GM21390 (cell line): ENCODE measurements at regions not wholly inside any gene's neighbourhood (a gene's known extent, or its start where the extent isn't known, plus 50 kb on each side); places are given as distances from the start of the nearest gene placed in this dataset.
"Not testable (repeated sequence)": the region's sequence is repeated elsewhere in the genome, so short reads cannot be mapped to it uniquely, and the experiment has no call there.

Experiments
- ATAC-seq: cut with Tn5 transposase; IDR thresholded peaks from one replicate; pipeline ENCODE4 v1.9.1; 2021; ENCODE audit not compliant: unreplicated experiment

GRCh38 chr9:113664181-113664875 lies 200.8 kb downstream of the RGS3 start:
- no peak for ATAC-seq

GRCh38 chr9:113665064-113665463 lies 201.5 kb downstream of the RGS3 start:
- no peak for ATAC-seq

- no peak for ATAC-seq
Measured at GRCh38 chr9:113665756-113666155, 202.2 kb downstream of the RGS3 start.

GRCh38 chr9:113668061-113668460 lies 204.5 kb downstream of the RGS3 start:
- no peak for ATAC-seq

- no peak for ATAC-seq
Measured at GRCh38 chr9:113669522-113670115, 206.1 kb downstream of the RGS3 start.

GRCh38 chr9:113673726-113674125 lies 202.4 kb upstream of the ZNF618 start:
- no peak for ATAC-seq

GRCh38 chr9:113674436-113674835 lies 201.7 kb upstream of the ZNF618 start:
- no peak for ATAC-seq

GRCh38 chr9:113675475-113675941 lies 200.6 kb upstream of the ZNF618 start:
- ATAC-seq = no peak

- ATAC-seq = no peak
Measured at GRCh38 chr9:113677057-113677456, 199.1 kb upstream of the ZNF618 start.

GRCh38 chr9:113677569-113677968 lies 198.5 kb upstream of the ZNF618 start:
- ATAC-seq = no peak

GRCh38 chr9:113678119-113678858 lies 197.8 kb upstream of the ZNF618 start:
- no peak for ATAC-seq

GRCh38 chr9:113678859-113679256 lies 197.3 kb upstream of the ZNF618 start:
- no peak for ATAC-seq

GRCh38 chr9:113682297-113682771 lies 193.8 kb upstream of the ZNF618 start:
- no peak for ATAC-seq

- not testable (repeated sequence) for ATAC-seq
Measured at GRCh38 chr9:113685636-113686035, 190.5 kb upstream of the ZNF618 start.

- no peak for ATAC-seq
Measured at GRCh38 chr9:113687107-113687679, 188.9 kb upstream of the ZNF618 start.

GRCh38 chr9:113687680-113688371 lies 188.3 kb upstream of the ZNF618 start:
- no peak for ATAC-seq

GRCh38 chr9:113690055-113690740 lies 185.9 kb upstream of the ZNF618 start:
- no peak for ATAC-seq

- ATAC-seq = no peak
Measured at GRCh38 chr9:113692256-113692655, 183.9 kb upstream of the ZNF618 start.

- ATAC-seq = no peak
Measured at GRCh38 chr9:113694912-113695311, 181.2 kb upstream of the ZNF618 start.

GRCh38 chr9:113695440-113695851 lies 180.7 kb upstream of the ZNF618 start:
- ATAC-seq = no peak
